ENCODE measurements at regions not wholly inside any gene's neighbourhood (a gene's known extent, or its start where the extent isn't known, plus 50 kb on each side); places are given as distances from the start of the nearest gene placed in this dataset.

DNA sequence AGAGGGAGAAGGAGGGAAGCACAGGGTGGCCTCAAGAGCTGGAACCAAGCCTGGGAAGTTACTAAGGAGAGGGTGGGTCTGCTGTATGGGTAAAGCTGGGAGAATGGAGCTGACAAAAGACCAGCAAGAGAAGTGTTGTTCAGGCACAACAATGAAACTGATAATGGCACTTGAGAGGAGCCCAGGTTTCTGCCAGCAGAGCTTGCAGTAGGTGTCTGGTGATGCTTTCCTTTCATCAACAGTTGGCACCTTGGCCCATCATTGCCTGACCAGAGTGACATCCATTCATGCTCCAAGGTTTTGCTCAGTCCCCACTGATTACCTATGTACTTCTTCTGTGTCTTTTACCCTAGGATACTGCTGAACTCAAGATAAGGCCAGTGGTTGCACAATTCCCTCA lies 92.9 kb upstream of the CXCR4 start:
- FAIRE-seq = no peak

DNA sequence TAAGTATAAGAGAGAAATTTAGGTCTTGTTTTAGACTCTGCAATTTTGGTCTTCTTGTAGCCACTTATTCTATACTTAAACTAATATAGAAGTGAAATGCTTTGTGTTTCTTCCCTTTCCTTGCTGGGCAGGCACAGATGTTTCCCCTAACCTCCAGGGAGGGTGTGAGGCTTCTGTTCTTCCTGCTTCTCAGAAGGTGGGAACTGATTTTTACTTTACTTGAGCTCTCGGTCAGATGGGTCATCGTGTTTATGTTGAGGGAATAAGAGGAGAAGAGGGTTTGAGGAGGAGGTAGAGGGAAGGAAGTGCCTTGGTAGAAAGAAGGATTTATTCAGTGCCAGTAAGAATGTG lies 92.5 kb upstream of the CXCR4 start:
- FAIRE-seq = no peak

DNA sequence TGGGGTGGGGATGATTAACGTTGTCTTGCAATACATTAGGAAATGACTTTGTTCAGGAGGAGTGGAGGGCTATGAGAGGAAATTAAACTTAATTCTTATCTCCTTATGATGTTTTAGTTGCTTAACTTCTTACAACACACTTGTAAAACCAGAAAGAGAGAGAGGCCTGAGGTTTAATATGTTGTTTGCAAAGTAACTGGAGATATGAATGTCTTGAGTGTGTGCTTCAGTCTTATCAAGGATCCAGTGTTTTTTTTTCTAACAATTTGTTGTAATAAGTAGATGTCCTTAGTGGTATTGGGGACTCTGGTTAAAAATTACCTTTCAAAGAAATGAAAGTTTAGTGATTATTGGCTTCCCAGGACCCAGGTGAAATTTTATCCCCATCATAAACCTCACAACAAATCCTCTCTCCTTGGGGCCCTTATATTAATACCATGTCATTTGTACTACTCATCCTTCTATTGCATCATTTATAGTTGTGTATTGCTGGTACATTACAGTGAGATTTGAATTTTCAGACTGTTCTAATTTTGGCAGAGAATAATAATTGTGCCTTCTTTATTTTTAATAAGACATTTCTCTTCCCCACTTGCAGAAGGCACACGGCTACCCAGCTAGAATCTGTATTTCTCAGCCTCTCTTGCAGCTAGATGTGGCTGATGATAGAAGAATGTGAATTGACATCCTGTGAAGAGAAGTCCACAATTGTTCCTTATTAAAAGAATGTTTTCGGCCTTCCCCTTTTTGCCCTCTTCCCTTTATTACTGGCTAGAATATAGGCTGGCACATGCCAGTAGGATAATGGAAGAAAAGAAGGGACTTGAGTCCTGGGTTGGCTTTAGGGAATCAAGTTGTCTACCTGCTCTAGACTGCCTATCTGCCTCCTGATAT lies 91.9 kb upstream of the CXCR4 start:
- FAIRE-seq = no peak

DNA sequence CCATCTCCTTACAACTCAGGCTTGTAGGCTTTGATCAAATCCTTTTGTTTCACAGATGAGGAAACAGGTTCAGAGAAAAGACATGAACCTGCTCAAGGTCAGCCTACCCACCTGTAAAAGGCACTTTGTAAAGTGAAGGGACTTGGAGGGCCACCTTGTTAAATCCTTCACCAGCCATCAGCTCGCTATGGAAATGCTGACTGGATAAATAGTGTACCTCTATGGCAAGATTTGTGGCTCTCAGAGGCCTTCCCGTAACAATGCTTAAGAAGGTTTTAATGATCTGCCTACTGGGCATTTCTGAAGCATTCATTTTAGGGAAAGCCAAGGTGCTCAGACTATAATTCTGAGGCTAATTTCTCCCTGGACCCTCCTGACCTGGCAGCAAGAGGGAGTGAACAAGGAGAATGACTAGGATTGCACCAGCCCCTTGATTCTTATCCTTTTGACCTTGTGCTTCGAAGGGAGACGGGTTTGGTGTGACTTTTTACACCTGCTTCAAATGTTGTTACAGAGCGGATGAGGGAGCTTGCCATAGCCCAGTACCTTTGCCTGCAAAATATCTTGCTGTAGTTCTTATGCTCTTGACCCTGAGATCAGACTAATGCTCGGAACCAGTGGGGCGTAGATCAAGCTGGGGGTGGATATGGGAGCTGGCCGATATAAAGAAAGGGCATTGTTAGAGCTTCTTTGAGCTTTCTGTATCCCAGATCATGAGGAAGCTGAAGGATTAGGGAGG lies 90.9 kb upstream of the CXCR4 start:
- FAIRE-seq = no peak

DNA sequence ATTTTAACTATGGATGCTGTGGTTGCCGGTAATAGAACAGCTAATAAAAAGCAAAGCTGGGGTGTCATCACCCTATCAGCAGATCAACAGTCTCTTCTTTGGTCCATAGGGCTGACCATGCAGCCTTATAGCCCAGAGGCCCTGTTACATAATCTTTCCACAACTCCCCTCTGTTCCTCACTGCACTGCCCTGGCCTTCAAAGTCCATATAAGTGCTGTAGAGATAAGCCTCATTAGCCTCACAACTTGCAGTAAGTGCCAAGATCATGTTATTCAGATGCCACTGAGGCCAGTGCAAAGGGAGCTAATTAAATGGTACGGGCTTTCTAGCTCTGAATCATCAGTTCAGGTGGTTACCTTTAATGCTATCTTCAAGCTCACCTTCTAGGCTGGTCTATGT lies 89.7 kb upstream of the CXCR4 start:
- FAIRE-seq = no peak

GRCh38 chr2:136207030-136207623 lies 89.2 kb upstream of the CXCR4 start:
- no peak for FAIRE-seq

GRCh38 chr2:136206613-136207012 lies 88.7 kb upstream of the CXCR4 start:
- no peak for FAIRE-seq

DNA sequence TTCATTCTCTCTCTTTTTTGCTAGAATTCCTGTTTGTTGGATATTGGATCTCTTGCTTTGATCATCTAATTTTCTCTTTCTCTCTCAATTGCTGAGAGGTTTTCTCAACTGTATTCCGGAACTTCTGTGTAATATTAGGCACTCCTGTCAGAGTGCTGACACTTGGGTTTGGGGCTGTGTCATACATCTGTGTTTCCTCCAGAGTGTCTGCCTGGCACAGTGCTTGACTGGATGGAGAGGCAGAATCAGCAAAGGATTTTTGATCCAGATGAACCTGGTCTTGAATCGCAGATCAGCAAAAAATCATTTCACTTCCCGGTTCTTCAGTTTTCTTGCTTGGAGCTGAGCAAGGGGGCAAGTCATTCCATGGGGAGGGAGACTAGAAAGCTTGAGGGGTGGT lies 87.7 kb upstream of the CXCR4 start:
- no peak for FAIRE-seq

DNA sequence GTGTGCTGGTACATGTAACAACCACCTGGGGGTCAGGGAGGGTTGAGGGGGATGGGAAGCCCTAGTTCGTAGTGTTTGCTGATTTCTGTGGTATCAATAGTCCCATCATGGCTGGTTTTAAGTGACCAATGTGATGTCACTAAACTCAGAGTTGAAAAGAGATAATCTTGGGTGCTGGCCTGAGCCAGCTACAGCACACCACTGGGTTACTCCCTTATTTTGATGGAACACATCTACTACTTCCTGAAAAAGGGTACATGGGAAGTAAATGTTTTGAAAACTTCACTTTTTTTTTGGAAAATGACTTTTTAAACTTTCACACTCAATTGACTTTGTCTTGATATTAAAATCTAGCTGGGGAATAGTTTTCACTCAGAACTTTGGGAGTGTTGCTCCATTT lies 87.0 kb upstream of the CXCR4 start:
- FAIRE-seq = no peak

DNA sequence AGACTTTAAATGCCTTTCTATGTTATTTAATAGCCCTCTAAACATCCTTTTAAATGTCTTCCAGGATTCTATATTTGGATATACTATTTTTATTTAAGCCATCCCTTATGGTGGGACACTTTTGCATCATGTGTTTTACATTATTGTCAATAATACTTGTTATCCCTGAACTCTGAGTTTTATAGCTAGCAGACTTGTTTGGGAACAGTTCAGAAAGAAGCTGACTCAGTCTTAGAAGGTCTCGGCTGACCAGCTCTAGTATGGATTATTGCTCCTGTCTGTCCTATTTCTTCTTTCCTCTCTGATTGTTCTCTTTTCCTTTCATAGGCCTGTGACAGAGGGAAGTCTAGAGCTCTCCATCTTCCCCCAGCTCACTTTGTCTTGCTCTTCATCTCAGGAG lies 77.3 kb upstream of the CXCR4 start:
- no peak for FAIRE-seq

GRCh38 chr2:136191041-136191440 lies 73.1 kb upstream of the CXCR4 start:
- no peak for FAIRE-seq

- FAIRE-seq = no peak
These were observed 71.4 kb upstream of the CXCR4 start for GRCh38 chr2:136189221-136189782.

DNA sequence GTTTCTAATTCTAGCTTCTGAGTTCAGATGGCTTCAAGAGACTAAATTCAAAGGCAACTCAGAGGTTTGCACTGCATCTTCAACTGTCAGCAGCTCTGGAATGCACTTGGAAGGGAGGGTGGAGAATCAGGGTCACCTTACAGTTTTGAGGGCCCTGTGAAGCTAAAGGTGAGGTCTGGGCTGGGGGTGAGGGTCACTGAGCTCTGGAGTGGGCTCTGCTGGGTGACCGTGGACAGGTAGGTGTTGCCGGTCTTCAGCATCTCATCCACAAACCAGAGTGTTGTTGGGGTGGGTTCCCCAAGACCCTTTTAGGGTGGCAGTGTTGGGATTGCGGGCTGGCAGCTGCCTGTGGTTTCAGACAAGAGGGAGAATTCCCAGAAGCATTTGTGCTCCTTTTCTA lies 70.1 kb upstream of the CXCR4 start:
- FAIRE-seq = no peak

GRCh38 chr2:136185981-136186776 lies 68.2 kb upstream of the CXCR4 start:
- no peak for FAIRE-seq

GRCh38 chr2:136183097-136183496 lies 65.1 kb upstream of the CXCR4 start:
- no peak for FAIRE-seq

DNA sequence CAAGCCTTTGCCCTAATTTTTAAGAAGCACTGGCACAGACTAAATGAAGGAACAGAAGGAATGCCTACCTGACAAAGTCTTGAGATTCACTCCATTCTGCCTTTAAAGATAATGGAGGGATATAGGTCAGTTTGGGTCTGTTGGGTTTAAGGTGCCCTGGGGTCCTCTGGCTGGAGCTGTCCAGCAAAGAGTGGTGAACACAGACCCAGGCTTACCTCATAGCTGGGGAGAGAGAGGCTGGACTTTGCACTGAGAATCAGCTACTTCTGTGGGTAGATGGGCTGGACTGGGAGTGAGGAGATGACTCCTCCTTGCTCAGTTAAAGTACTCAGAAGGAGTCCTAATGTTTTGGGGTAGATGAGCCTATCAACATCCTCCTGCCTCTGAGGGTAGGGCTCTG lies 64.4 kb upstream of the CXCR4 start:
- FAIRE-seq = no peak

GRCh38 chr2:136179602-136179975 lies 61.6 kb upstream of the CXCR4 start:
- no peak for FAIRE-seq

GRCh38 chr2:136178941-136179601 lies 61.1 kb upstream of the CXCR4 start:
- FAIRE-seq = no peak

GRCh38 chr2:136175868-136176267 lies 57.9 kb upstream of the CXCR4 start:
- FAIRE-seq = no peak

DNA sequence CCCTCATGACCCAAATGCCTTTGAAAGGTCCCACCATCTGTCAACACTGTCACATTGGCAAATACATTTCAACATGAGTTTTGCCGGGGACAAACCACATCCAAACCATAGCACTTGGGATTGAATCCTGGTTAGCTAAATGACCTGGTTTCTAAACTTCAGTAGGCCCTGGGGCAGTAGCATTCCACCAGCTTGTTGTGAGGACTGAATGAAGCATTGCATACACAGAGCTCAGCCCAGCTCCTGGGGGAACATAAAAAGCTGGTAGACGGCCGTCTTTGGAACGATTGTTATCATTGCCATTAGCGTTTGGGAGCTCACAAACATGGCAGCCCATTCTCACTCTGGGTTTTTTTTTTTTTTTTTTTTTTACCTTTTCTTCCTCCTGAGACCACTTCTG lies 57.5 kb upstream of the CXCR4 start:
- no peak for FAIRE-seq

GRCh38 chr2:136173126-136173525 lies 55.2 kb upstream of the CXCR4 start:
- no peak for FAIRE-seq

- FAIRE-seq = no peak
These were observed 53.3 kb upstream of the CXCR4 start for GRCh38 chr2:136171223-136171622.

Measured in endometrium (tissue), 2 donors.